GM23338 (cell line): ENCODE measurements at regions not wholly inside any gene's neighbourhood (a gene's known extent, or its start where the extent isn't known, plus 50 kb on each side); places are given as distances from the start of the nearest gene placed in this dataset.

Experiments used
- CREB1 ChIP-seq: fragments of 250-450 bp; sonication (Bioruptor Pico); IDR thresholded peaks from 2 replicates; pipeline ENCODE4 v1.5.0; 2020; ENCODE audit warnings: low read depth, mild to moderate bottlenecking, moderate library complexity
- CTCF ChIP-seq, 2 experiments: fragments of 200-600 bp in 1 of 2; sonication (generic) in 1 of 2; conservative IDR thresholded peaks; 2 replicates each; pipeline versions ENCODE4 v1.5.1 to v1.6.1; 2016 to 2017; ENCODE audit warnings: antibody characterized with exemption in 2 of 2, low read depth in 2 of 2, mild to moderate bottlenecking in 2 of 2, moderate library complexity in 1 of 2
- EZH2 ChIP-seq: fragments of 200-600 bp; sonication (generic); IDR thresholded peaks from one replicate; pipeline ENCODE4 v1.8.0; 2017; ENCODE audit warnings: antibody characterized with exemption, mild to moderate bottlenecking, low read depth; ENCODE audit not compliant: unreplicated experiment
- EZH2phosphoT487 ChIP-seq: fragments of 200-600 bp; sonication (generic); IDR thresholded peaks from one replicate; pipeline ENCODE4 v1.8.1; 2018; ENCODE audit warnings: antibody characterized with exemption; ENCODE audit not compliant: unreplicated experiment
- JUNB ChIP-seq: IDR thresholded peaks from one replicate; pipeline ENCODE4 v1.6.1; 2016; ENCODE audit warnings: antibody characterized with exemption; ENCODE audit not compliant: unreplicated experiment
- NANOG ChIP-seq: IDR thresholded peaks from 2 replicates; pipeline ENCODE4 v1.6.1; 2016; ENCODE audit warnings: antibody characterized with exemption, borderline replicate concordance
- POLR2AphosphoS5 ChIP-seq: IDR thresholded peaks from 2 replicates; pipeline ENCODE4 v1.6.1; 2016; ENCODE audit warnings: antibody characterized with exemption, low read depth
- STAT1 ChIP-seq: IDR thresholded peaks from one replicate; pipeline ENCODE4 v1.6.1; 2016; ENCODE audit warnings: antibody characterized with exemption; ENCODE audit not compliant: unreplicated experiment

GRCh38 chr6:45763281-45763680 is 252.4 kb downstream of the CLIC5 start:
- no peak for TF ChIP-seq CTCF (conservative IDR thresholded peaks at IDR 0.05; ENCODE audit: low read depth in 2 of 2)
- no peak for TF ChIP-seq CREB1
- no peak for TF ChIP-seq POLR2AphosphoS5
- no peak for TF ChIP-seq STAT1
- TF ChIP-seq JUNB = no peak
- no peak for TF ChIP-seq NANOG
- TF ChIP-seq EZH2 = no peak
- TF ChIP-seq EZH2phosphoT487 = no peak
